ENCODE measurements at regions not wholly inside any gene's neighbourhood (a gene's known extent, or its start where the extent isn't known, plus 50 kb on each side); places are given as distances from the start of the nearest gene placed in this dataset.

DNA sequence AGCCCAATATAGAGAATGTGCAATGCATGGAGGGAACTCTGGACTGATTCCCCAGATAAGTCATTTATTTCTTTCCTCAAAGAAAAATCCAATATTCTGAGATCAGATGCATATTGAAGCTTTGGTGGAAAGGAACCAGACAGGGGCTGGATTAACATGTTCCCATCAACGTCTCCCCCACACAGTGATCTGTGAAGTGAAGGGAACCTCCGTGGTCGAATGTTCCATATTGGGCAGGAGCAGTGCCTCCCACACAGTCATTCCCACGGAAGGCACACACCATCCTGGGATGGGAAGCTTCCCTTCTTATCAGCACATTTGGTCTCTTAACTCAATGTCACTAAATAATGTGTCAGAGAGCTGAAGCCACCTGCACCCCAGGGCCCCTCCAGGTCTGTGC lies 247.1 kb downstream of the BCL11B start:
- no peak overlapping the region for H2BK12ac ChIP-seq (ENCODE audit: low read length)
- H2BK5ac ChIP-seq (ENCODE audit: low read length), result no peak overlapping the region
- H3K36me3 ChIP-seq (replicated peaks in 1 of 2; ENCODE audit: control insufficient read depth in 2 of 2, insufficient read depth in 2 of 2, low read length in 2 of 2), result no peaks in the 10 kb centered on the region
- H2BK120ac ChIP-seq (ENCODE audit: low read depth, low read length), result no peak overlapping the region
- no peak overlapping the region for H3K14ac ChIP-seq (ENCODE audit: low read length)
- WGBS, 2 donors (ENCODE audit: extremely low coverage in 2 of 2, insufficient read length in 2 of 2, insufficient replicate concordance in 1 of 2), result no CpG with 5 or more reads among the region's 4 CpGs
- H3K9me3 ChIP-seq (replicated peaks in 1 of 2; ENCODE audit: control insufficient read depth in 2 of 2, insufficient read depth in 1 of 2, low read depth in 1 of 2, low read length in 2 of 2), result no peaks in the 10 kb centered on the region
- H3K4me2 ChIP-seq (ENCODE audit: insufficient read depth, low read length, poor library complexity, severe bottlenecking), result no peak overlapping the region
- H3K79me1 ChIP-seq (ENCODE audit: low read depth, low read length), result no peaks in the 10 kb centered on the region
- H4K8ac ChIP-seq (ENCODE audit: low read depth, low read length), result no peak overlapping the region
- no peak overlapping the region for H2AFZ ChIP-seq (ENCODE audit: low read length)
- H2AK5ac ChIP-seq (ENCODE audit: low read depth, low read length), result no peak overlapping the region
- no peak overlapping the region for H4K91ac ChIP-seq (ENCODE audit: low read depth, low read length, poor library complexity)
- H3K4me3 ChIP-seq (ENCODE audit: low read length in 2 of 2), result no peak overlapping the region
- no peak overlapping the region for H2BK15ac ChIP-seq (ENCODE audit: low read length)
- H3K9ac ChIP-seq (ENCODE audit: low read depth, low read length, poor library complexity), result no peak overlapping the region
- no peak overlapping the region for H3K23ac ChIP-seq (ENCODE audit: low read depth, low read length, poor library complexity)
- H3K18ac ChIP-seq (ENCODE audit: low read length), result no peak overlapping the region
- peaks cover 0 to 3% of the 10 kb centered on the region in 2 donors for H3K4me1 ChIP-seq (ENCODE audit: control insufficient read depth in 2 of 2, insufficient read depth in 1 of 2, low read depth in 1 of 2, low read length in 2 of 2)
- no peaks in the 10 kb centered on the region for H3K27me3 ChIP-seq (ENCODE audit: control insufficient read depth in 3 of 3, insufficient read depth in 3 of 3, low read depth in 1 of 3, low read length in 3 of 3)
- no peak overlapping the region for H3K4ac ChIP-seq (ENCODE audit: low read length)
- H3K27ac ChIP-seq (replicated peaks; ENCODE audit: low read length), result no peak overlapping the region
- no peak for DNase-seq (ENCODE audit: low spot score)

DNA sequence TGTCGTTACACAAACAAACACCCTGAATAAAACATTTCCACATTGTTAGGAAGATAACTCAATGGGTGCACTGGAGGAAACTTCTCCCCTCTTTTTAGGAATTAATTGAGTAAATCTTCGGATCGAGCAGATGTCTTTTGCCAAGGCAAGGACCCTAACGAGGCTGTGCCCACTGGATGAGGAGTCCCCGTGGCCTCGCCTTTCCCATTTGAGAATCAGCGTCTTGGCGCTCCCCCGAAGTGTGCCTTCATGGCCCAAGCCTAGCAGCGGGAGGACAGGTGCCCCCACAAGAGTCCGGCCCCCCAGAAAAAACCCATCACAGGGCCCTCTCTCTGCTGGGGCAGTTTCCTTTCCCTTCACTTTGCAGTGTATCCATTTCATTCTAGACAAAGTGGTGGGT lies 246.6 kb downstream of the BCL11B start:
- H3K36me3 ChIP-seq (replicated peaks in 1 of 2; ENCODE audit: control insufficient read depth in 2 of 2, insufficient read depth in 2 of 2, low read length in 2 of 2), result no peaks in the 10 kb centered on the region
- no peak overlapping the region for H3K4me2 ChIP-seq (ENCODE audit: insufficient read depth, low read length, poor library complexity, severe bottlenecking)
- no peak overlapping the region for H2AFZ ChIP-seq (ENCODE audit: low read length)
- no peak overlapping the region for H3K18ac ChIP-seq (ENCODE audit: low read length)
- no peaks in the 10 kb centered on the region for H3K9me3 ChIP-seq (replicated peaks in 1 of 2; ENCODE audit: control insufficient read depth in 2 of 2, insufficient read depth in 1 of 2, low read depth in 1 of 2, low read length in 2 of 2)
- DNase-seq (ENCODE audit: low spot score), result no peak
- no peaks in the 10 kb centered on the region for H3K79me1 ChIP-seq (ENCODE audit: low read depth, low read length)
- no peak overlapping the region for H2AK5ac ChIP-seq (ENCODE audit: low read depth, low read length)
- peaks cover 0 to 3% of the 10 kb centered on the region in 2 donors for H3K4me1 ChIP-seq (ENCODE audit: control insufficient read depth in 2 of 2, insufficient read depth in 1 of 2, low read depth in 1 of 2, low read length in 2 of 2)
- H3K27ac ChIP-seq (replicated peaks; ENCODE audit: low read length), result no peak overlapping the region
- H3K27me3 ChIP-seq (ENCODE audit: control insufficient read depth in 3 of 3, insufficient read depth in 3 of 3, low read depth in 1 of 3, low read length in 3 of 3), result no peaks in the 10 kb centered on the region
- H2BK15ac ChIP-seq (ENCODE audit: low read length), result no peak overlapping the region
- H3K23ac ChIP-seq (ENCODE audit: low read depth, low read length, poor library complexity), result no peak overlapping the region
- no peak overlapping the region for H2BK12ac ChIP-seq (ENCODE audit: low read length)
- no CpG with 5 or more reads among the region's 11 CpGs for WGBS, 2 donors (ENCODE audit: extremely low coverage in 2 of 2, insufficient read length in 2 of 2, insufficient replicate concordance in 1 of 2)
- no peak overlapping the region for H2BK5ac ChIP-seq (ENCODE audit: low read length)
- H3K4me3 ChIP-seq (ENCODE audit: low read length in 2 of 2), result no peak overlapping the region
- no peak overlapping the region for H3K4ac ChIP-seq (ENCODE audit: low read length)
- no peak overlapping the region for H3K9ac ChIP-seq (ENCODE audit: low read depth, low read length, poor library complexity)
- no peak overlapping the region for H4K8ac ChIP-seq (ENCODE audit: low read depth, low read length)
- H3K14ac ChIP-seq (ENCODE audit: low read length), result no peak overlapping the region
- no peak overlapping the region for H4K91ac ChIP-seq (ENCODE audit: low read depth, low read length, poor library complexity)
- H2BK120ac ChIP-seq (ENCODE audit: low read depth, low read length), result no peak overlapping the region

DNA sequence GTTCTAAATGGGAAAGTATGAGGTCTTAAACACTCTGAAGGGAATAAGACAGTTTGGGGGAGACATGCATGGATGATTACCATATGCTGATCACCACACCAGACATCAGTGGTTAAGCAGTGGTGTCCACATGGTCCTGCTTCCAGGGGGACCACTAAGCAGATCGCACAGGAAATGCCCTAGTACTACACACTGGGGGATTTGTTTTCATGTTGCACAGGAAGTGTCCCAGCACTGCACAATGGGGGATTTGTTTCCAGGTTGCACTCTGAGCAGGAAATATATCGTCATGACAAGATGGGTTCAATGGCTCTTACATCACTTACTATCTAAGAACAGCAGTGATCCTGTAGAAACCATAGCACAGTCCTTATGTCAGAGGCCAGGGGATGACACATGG lies 245.5 kb downstream of the BCL11B start:
- Histone ChIP-seq H3K23ac (ENCODE audit: low read depth, low read length, poor library complexity) (no peak overlapping the region), H3K36me3 (replicated peaks in 1 of 2; ENCODE audit: control insufficient read depth in 2 of 2, insufficient read depth in 2 of 2, low read length in 2 of 2) (no peaks in the 10 kb centered on the region), H3K18ac (ENCODE audit: low read length) (no peak overlapping the region), H3K4me2 (ENCODE audit: insufficient read depth, low read length, poor library complexity, severe bottlenecking) (no peak overlapping the region), H4K91ac (ENCODE audit: low read depth, low read length, poor library complexity) (no peak overlapping the region), H2AFZ (ENCODE audit: low read length) (peak overlapping the region; percentile 71), H3K79me1 (ENCODE audit: low read depth, low read length) (no peaks in the 10 kb centered on the region), H2BK120ac (ENCODE audit: low read depth, low read length) (no peak overlapping the region), H3K4me1 (ENCODE audit: control insufficient read depth in 2 of 2, insufficient read depth in 1 of 2, low read depth in 1 of 2, low read length in 2 of 2) (peaks cover 0 to 3% of the 10 kb centered on the region in 2 donors), H2BK15ac (ENCODE audit: low read length) (no peak overlapping the region), H4K8ac (ENCODE audit: low read depth, low read length) (no peak overlapping the region), H3K4ac (ENCODE audit: low read length) (no peak overlapping the region), H3K27me3 (ENCODE audit: control insufficient read depth in 3 of 3, insufficient read depth in 3 of 3, low read depth in 1 of 3, low read length in 3 of 3) (no peaks in the 10 kb centered on the region), H3K9me3 (replicated peaks in 1 of 2; ENCODE audit: control insufficient read depth in 2 of 2, insufficient read depth in 1 of 2, low read depth in 1 of 2, low read length in 2 of 2) (no peaks in the 10 kb centered on the region), H3K9ac (ENCODE audit: low read depth, low read length, poor library complexity) (no peak overlapping the region), H3K14ac (ENCODE audit: low read length) (no peak overlapping the region), H3K27ac (replicated peaks; ENCODE audit: low read length) (no peak overlapping the region), H2AK5ac (ENCODE audit: low read depth, low read length) (no peak overlapping the region), H2BK12ac (ENCODE audit: low read length) (no peak overlapping the region), H3K4me3 (ENCODE audit: low read length in 2 of 2) (no peak overlapping the region), H2BK5ac (ENCODE audit: low read length) (no peak overlapping the region)
- no peak for DNase-seq (ENCODE audit: low spot score)
- no CpG with 5 or more reads among the region's 2 CpGs for WGBS, 2 donors (ENCODE audit: extremely low coverage in 2 of 2, insufficient read length in 2 of 2, insufficient replicate concordance in 1 of 2)

DNA sequence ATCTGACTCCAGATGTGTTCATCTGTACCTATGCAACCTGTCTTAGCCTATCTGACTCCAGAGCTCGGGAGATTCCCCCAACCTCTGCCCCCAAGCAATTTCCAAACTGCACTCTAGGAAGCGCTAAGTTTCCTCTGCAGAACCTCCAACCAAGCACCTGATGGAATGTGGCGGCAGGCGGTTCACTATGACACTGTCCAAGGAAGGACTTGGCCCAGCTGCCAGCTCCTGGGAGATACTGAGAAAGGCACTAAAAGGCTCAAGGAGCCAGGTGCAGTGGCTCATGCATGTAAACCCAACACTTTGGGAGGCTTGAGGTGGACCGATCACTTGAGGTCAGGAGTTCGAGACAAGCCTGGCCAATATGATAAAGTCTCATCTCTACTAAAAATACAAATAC lies 244.0 kb downstream of the BCL11B start:
- Histone ChIP-seq H2BK15ac (ENCODE audit: low read length) (no peak overlapping the region), H2BK12ac (ENCODE audit: low read length) (no peak overlapping the region), H3K9me3 (replicated peaks in 1 of 2; ENCODE audit: control insufficient read depth in 2 of 2, insufficient read depth in 1 of 2, low read depth in 1 of 2, low read length in 2 of 2) (no peaks in the 10 kb centered on the region), H3K27me3 (ENCODE audit: control insufficient read depth in 3 of 3, insufficient read depth in 3 of 3, low read depth in 1 of 3, low read length in 3 of 3) (no peaks in the 10 kb centered on the region), H2BK120ac (ENCODE audit: low read depth, low read length) (no peak overlapping the region), H4K91ac (ENCODE audit: low read depth, low read length, poor library complexity) (no peak overlapping the region), H2BK5ac (ENCODE audit: low read length) (no peak overlapping the region), H2AK5ac (ENCODE audit: low read depth, low read length) (no peak overlapping the region), H3K18ac (ENCODE audit: low read length) (no peak overlapping the region), H3K14ac (ENCODE audit: low read length) (no peak overlapping the region), H2AFZ (ENCODE audit: low read length) (no peak overlapping the region), H3K4ac (ENCODE audit: low read length) (no peak overlapping the region), H3K4me3 (ENCODE audit: low read length in 2 of 2) (no peak overlapping the region), H3K79me1 (ENCODE audit: low read depth, low read length) (no peaks in the 10 kb centered on the region), H4K8ac (ENCODE audit: low read depth, low read length) (no peak overlapping the region), H3K4me1 (ENCODE audit: control insufficient read depth in 2 of 2, insufficient read depth in 1 of 2, low read depth in 1 of 2, low read length in 2 of 2) (peaks cover 0 to 3% of the 10 kb centered on the region in 2 donors), H3K9ac (ENCODE audit: low read depth, low read length, poor library complexity) (no peak overlapping the region), H3K36me3 (replicated peaks in 1 of 2; ENCODE audit: control insufficient read depth in 2 of 2, insufficient read depth in 2 of 2, low read length in 2 of 2) (no peaks in the 10 kb centered on the region), H3K4me2 (ENCODE audit: insufficient read depth, low read length, poor library complexity, severe bottlenecking) (no peak overlapping the region), H3K27ac (replicated peaks; ENCODE audit: low read length) (no peak overlapping the region), H3K23ac (ENCODE audit: low read depth, low read length, poor library complexity) (no peak overlapping the region)
- DNase-seq (ENCODE audit: low spot score), result no peak
- WGBS, 2 donors (ENCODE audit: extremely low coverage in 2 of 2, insufficient read length in 2 of 2, insufficient replicate concordance in 1 of 2), result no CpG with 5 or more reads among the region's 6 CpGs
